Stimulated activated CD4-positive, alpha-beta T cell treated with anti-CD3 and anti-CD28 coated beads, TNF-alpha, amount 100 ng/mL, for 48 hours (primary cell): ENCODE measurements at regions not wholly inside any gene's neighbourhood (a gene's known extent, or its start where the extent isn't known, plus 50 kb on each side); places are given as distances from the start of the nearest gene placed in this dataset.

Experiments
- DNase-seq, 3 donors: peaks; one replicate each; pipeline ENCODE4 v3.0.0-alpha.2; 2020; ENCODE audit warnings: low read depth in 3 of 3

GRCh38 chr11:45518141-45518832 is 147.1 kb downstream of the CHST1 start:
- no peak for DNase-seq

GRCh38 chr11:45517171-45517770 is 148.2 kb downstream of the CHST1 start:
- DNase-seq = no peak

GRCh38 chr11:45513821-45514340 is 151.5 kb downstream of the CHST1 start:
- no peak for DNase-seq

- no peak for DNase-seq
These were observed 152.8 kb downstream of the CHST1 start for GRCh38 chr11:45512471-45513148.

GRCh38 chr11:45511566-45511965 is 153.9 kb downstream of the CHST1 start:
- no peak for DNase-seq

- DNase-seq = no peak
These were observed 157.5 kb downstream of the CHST1 start for GRCh38 chr11:45507916-45508315.

GRCh38 chr11:45503311-45503710 is 162.1 kb downstream of the CHST1 start:
- no peak for DNase-seq

- no peak for DNase-seq
These were observed 163.2 kb downstream of the CHST1 start for GRCh38 chr11:45502226-45502545.

- no peak for DNase-seq
These were observed 163.8 kb downstream of the CHST1 start for GRCh38 chr11:45501392-45502225.

GRCh38 chr11:45500451-45500850 is 165.0 kb downstream of the CHST1 start:
- DNase-seq = no peak

GRCh38 chr11:45494738-45495137 is 170.7 kb downstream of the CHST1 start:
- DNase-seq = no peak

- DNase-seq = no peak
These were observed 176.0 kb downstream of the CHST1 start for GRCh38 chr11:45489281-45489905.

- no peak for DNase-seq
These were observed 179.0 kb downstream of the CHST1 start for GRCh38 chr11:45486461-45486860.

- DNase-seq = no peak
These were observed 180.2 kb downstream of the CHST1 start for GRCh38 chr11:45485070-45485707.

- no peak for DNase-seq
These were observed 181.0 kb downstream of the CHST1 start for GRCh38 chr11:45484326-45484883.

GRCh38 chr11:45483416-45483815 is 182.0 kb downstream of the CHST1 start:
- DNase-seq = no peak

- no peak for DNase-seq
These were observed 183.1 kb downstream of the CHST1 start for GRCh38 chr11:45482331-45482730.

- no peak for DNase-seq
These were observed 184.4 kb downstream of the CHST1 start for GRCh38 chr11:45481026-45481425.

GRCh38 chr11:45477588-45477987 is 187.8 kb downstream of the CHST1 start:
- DNase-seq = no peak

GRCh38 chr11:45476126-45476525 is 189.3 kb downstream of the CHST1 start:
- no peak for DNase-seq

- no peak for DNase-seq
These were observed 189.0 kb upstream of the SYT13 start for GRCh38 chr11:45475173-45475572.
